HG03520 (cell line): ENCODE measurements at regions not wholly inside any gene's neighbourhood (a gene's known extent, or its start where the extent isn't known, plus 50 kb on each side); places are given as distances from the start of the nearest gene placed in this dataset.
A peak's percentile ranks its signal among the peaks of the same experiment; 100 is the strongest.

Source experiments
- ATAC-seq: cut with Tn5 transposase; IDR thresholded peaks from one replicate; pipeline ENCODE4 v1.9.1; 2021; ENCODE audit warnings: mild to moderate bottlenecking, moderate library complexity; ENCODE audit not compliant: unreplicated experiment

DNA sequence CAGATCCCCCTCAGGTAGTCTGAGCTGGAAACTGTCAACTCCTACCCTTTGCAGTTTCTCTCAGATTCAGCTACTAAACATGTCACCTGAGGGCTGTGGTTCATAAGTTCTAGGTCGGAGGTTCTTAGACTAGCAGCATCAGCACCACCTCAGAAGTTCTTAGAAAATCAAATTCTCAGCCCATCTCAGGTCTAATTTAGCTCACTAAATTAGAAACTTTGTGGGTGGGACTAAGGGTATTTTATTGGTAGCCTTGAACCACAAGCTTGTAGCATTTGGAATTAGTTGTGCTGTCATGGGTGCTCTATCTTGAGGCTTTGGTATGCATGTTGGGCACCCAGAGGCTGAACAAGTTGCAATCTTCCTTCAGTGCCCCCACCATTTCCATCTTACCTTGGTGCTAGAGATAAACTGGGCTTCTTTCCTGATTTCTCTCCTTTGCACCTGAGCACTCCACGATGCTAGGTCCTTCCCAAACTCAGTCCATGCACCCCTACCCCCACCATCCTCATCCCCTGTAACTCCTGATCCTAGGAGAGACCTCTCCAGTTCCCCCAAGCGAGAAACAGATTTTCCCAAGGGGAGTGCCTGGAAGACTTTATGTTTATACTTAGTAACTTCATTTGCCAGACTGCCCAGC, 54.2 kb downstream of the S1PR1 start:
- ATAC-seq, result no peak

DNA sequence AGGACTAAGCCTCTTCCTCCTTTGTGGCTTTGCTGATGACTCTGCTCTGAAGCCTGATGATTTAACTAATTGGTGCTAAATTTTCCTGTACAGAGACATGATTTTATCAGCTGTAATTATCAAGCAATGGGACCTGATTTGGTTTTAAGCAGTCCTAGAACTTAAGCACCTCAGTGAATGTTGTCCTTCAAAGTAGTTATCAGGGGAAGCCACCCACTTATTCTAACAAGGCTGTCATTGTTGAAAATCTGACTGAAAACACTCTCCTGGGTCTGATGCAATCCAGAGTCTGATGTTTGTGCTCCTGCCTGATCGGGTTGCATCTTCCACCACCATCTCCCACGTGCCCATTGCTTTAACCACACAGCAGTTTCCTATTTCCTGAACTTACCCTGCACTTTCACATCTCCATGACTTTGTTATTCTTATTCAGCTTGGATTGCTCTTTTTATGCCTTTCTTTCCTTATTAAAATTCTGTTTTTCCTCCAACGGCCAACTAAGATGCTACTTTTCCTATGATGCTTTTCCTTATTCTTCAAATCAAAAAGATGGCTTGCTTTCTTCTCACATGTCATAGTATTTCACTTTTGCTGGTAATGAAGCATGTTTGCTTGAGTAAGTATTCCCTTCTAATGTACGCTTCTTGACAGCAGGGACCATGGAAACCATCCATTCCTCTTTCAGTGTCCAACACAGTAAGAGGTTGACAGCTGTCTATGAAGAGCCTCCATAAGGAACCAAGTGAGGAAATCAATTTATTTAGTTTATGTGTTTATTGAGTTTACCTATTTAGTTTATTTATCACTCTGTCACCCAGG, 55.0 kb downstream of the S1PR1 start:
- ATAC-seq, result peak; percentile 36

DNA sequence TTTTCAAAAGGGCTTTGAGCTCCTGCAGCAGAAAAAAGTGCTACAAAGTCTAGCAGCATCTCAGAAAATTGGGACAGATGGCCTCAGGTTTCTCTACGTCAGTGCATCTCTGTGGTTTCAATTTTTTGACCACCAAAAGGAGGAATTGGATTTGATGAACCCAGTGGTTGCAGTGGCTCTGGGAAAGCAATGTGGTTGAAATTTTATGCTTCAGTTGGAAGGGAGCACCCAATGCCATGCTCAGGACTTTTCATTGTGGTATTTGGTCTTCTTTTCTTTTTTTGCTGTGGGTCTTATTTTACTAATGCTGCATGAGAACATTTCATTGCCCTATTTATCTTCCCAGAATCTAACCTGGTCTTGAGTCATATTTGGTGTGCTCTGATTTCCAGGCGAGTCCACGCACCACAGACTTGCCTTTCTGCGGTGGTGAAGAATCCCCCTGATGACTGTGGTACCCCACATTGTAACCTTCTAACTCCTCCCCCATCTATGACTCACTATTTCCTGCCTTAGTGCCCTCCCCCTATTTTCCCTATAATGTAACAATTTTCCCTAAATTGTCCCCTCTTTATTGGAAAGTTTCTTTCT, 56.7 kb downstream of the S1PR1 start:
- ATAC-seq, result peak; percentile 55

DNA sequence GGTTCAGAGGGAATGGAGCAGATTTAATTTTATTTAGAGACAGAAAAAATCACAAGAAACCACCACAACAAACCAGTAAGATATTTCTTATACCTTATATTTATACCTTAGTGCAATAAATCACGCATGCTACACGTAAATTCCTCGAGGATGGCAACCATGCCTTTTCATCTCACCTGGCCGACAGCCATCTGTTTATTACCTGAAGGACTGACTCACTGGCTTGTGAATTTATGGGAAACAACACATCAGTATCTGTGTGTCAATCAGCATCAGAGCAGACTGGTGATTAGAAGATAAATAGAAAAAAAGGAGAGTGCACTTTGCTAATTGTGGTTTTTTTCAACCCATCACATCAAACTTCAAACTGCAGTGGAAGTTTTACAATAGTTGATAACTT, 58.4 kb downstream of the S1PR1 start:
- ATAC-seq, result no peak

DNA sequence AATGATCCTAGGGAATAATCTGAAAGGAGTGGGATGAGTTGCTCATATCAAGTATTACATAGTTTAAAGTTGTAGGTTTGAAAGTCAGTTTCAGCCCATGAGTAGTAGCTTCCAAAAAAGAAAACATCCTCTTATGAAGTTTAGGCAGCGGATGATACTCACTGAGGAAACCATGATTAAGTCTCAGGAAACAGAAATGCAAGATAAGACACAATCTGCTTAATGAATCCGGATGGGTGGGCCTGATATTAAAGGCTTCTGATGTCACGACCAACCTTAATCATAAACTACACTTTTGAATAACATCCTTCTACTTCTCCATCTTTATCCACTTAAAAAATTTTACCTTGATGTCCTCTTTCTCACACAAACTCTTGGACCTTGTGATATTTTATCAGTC, 61.8 kb downstream of the S1PR1 start:
- no peak for ATAC-seq

DNA sequence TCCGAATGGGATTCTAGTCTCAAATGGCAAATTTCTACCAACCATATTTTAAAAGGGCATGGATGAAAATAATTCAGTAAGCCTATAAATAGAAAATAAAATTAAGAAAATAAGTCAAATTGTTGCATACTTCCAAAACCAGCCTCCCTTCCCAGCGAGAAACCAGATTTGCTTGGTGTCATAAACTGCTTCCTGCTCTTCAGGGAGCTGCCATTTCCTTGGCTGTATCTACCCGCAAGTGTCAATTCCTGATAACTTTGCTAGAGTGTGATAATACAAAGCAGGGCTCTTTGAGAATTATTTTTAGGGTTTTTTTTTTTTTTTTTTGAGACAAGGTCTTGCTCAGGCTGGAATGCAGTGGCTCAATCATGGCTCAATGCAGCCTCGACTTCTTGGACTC, 62.3 kb downstream of the S1PR1 start:
- ATAC-seq, result no peak

DNA sequence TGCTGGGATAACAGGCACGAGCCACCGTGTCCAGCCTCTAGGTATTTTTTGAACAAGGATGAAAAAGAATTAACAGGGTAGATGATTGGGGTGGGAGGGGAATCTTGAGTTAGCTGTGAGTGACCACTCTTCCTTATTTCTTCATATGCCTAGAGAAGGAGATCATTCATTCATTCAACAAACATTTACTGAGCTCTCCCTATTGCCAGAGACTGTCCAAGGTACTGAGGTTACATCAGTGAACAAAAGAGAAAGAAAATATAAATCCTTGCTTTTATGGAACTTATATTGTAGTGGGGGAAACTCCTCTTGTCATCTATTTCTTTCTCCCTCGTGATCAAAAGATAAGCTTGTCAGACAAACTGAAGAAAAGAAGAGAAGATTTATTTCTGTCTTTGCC, 62.9 kb downstream of the S1PR1 start:
- ATAC-seq, result no peak

DNA sequence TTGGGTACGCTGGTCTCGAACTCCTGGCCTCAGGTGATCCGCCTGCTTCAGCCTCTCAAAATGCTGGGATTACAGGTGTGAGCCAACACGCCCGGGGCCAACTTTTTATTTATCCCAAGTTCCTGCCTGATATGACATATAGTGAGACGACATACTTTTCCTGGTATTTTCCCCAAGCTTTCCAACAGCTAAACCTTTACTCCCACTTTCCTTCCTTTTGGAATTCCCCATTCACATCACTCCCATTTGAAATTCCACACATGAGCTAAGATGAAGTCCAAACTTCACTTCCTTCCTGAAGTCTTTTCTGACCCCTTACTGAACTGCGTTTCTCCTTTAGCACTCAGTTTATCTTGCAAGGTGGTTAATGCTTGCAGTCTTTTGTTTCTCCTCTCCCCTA, 64.1 kb downstream of the S1PR1 start:
- no peak for ATAC-seq

DNA sequence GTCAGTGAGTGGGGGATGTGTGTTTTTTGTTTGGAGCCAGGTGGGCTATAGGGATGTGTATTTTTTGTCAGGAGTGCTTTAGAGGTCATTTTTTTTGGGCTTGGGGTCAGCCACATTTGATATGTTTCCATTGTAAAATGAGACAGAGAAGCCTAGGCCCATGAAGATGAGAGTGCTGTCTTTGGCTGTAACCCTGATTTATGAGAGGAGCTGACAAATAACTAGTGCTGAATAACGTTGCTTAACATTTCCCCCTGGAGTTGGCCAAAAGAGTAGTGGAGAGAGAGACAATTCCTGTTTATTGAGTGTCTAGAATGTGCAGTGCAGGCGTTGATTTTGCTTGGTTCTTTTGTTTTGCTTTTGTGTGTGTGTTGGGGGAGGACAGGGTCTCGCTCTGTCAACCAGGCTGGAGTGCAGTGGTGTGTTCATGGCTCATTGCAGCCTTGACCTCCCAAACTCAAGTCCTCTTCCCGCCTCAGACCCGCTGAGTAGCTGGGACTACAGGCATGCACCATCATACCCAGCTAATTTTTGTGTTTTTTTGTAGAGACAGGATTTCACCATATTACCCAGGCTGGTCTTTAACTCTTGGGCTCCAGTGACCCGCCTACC, 64.7 kb downstream of the S1PR1 start:
- ATAC-seq, result no peak

DNA sequence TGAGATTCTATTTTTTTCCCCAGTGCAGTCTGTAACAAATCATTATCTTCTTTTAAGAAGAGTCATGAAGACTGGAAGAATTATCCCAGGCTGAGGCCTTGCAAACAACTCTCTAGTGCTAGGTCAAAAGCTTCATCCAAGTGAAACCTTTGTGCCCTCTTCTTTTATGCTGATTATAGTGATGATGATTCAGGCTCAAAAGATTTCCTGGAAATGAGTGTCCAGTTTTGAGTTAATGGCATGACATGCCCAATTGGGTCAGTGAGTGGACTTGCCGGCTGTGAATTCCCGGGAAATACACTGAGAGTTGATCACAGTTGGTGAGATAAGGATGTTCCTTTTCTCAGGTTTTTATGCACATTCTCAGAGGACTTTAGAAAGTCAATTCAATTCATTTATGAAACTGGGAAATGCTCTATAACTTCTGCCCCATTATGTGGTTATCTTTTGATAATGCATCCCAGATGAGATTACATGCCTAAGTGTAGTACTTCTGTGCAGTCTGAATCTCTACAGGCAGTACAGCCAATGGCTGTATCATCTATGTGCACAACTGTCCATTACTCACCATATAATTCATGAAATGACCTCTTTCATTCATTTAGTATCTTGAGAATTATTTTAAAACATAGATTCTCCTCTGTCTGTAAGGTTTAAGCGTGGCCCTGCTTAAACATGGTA, 66.2 kb downstream of the S1PR1 start:
- no peak for ATAC-seq

DNA sequence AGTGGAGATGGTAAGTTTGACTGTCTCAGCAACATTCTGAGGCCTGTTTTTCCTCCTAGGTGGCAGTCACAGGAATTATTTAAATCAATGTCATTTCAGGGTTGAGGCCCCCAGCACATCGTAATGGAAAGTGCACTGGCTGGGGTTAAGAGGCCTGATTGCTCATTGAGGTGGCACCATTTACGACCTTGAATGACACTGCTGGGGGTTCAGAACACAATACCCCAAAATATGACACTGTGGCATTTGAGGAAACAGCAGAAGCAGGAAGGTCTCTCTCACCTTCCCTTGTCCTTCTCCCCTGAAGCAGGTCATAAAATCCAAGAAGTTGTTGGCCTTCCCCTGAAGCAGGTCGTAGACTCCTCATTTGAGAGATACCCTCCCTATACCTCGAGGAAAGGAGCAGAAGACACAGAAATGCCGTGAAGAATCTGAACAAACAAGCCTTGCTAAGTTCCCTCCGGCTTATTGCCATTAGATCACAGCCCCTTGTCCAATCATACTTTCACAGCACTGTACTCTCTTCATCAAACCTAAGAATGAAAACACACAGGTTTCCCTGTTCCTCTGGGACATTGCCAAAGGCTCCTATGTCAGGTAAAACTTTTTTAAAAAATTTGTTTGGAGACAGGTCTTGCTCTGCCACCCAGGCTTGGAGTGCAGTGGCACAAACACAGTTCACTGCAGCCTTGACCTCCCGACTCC, 71.3 kb downstream of the S1PR1 start:
- no peak for ATAC-seq

DNA sequence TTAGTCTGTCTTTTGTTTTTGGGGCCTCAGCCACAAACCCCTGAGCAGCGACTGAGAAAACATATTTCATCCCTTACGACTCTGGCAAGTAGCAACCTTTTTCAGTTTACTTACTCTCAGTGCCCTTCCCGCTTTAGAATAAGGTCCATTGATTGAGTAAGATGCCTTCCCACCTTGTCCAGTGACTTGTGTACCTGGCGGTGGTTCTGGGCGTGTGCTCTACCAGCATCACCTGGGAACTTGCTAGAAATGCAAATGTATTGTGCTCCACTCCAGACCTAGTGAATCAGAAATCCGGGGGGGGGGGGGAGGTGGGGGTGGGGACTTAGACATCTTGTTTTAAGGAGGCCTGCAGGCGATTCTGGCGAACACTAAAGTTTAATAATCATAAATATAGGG, 72.1 kb downstream of the S1PR1 start:
- ATAC-seq, result no peak

DNA sequence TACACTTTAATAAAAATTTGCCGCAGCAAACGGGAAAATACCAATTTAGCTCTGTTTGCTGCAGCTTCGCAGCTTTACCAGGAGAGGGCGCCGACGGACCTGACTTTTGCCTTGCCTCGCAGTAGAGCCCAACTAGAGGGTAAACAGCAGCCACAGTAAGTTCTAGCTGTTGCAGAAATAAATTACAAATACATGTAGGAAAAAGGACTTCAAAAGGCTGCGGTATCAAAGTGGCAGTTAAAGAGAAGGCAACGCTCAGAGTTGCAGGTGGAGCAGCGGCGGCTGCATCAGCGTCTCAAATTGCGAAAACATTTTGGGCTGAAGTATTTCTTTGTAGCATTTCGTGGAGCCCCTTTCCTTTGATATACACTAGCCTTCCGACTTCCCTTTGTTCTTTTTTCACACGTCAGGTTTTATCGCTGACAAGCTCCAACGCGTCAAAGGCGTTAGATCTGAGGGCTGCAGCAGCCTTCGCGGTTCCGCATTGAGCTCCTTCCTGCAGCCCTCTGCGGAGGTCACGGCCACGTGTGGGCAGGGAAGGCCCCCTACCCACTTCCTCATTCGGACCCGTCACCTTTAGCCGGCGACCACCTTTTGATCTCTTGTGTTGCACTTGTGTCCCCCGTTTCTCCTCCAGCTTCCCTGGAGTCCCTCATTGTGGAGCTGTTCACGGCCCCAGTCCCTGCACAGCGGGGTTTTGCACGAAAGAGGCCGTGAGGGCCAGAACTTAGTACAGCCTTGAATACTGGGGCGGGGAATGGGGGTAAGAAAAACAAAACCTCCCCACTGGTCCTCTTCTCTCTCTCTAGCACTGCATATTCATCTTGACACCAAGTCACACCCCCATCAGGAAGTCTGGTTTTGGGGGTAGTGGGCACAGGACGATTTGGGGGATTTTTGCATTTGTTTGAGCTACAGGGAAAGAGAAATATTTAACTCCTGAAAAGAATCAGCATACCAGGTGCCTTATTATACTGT, 72.8 kb downstream of the S1PR1 start:
- ATAC-seq, result peak; percentile 42

DNA sequence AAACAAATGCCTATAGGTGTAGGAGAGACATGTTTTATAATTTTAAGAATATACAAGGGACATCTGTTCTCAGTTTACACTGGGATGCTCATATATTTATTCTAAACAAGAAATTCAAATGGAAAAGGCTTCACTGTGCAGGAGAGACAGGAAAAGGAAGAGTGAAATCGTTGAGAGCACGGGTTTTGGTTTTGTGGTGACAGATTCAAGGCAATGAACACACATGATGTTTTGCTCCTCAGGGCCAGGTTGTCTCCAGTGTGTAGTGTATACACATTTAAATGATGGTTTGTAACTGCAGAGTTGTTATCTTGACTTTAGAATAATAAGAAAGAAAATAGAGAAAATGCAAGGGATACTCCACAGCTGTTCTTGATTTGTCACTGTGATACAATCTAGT, 73.7 kb downstream of the S1PR1 start:
- ATAC-seq, result no peak

DNA sequence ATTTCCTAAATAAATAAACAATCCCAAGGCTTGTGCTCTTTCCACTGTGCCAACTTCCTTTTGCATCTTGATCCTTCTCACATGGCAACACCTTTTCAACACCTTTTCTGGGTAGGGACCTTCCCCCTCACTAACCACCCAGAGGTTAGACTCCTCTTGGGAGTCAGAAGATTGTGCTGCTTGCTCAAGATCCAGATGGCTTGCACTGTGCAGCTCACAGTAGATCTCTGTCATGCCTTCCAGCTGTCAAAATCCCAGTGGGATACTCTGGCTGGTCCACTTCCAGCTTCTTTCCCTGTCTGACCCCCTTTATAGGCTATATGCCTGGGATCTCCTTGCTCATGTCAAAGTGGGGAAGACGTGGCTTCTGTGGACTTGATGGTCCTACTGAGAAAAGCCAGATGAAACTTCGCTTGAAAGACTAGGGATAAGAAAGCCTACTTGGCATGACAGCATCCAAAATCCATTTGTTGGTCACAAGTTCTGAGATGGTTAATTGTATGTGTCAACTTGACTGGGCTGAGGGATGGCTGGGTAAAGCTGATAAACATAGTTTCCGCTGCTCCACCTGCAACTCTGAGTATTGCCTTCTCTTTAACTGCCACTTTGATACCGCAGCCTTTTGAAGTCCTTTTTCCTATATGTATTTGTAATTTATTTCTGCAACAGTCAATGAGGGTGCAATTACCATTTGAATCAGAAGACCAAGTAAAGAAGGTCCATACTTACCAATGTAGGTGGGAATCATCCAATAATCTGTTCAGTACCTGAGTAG, 74.5 kb downstream of the S1PR1 start:
- ATAC-seq, result no peak

DNA sequence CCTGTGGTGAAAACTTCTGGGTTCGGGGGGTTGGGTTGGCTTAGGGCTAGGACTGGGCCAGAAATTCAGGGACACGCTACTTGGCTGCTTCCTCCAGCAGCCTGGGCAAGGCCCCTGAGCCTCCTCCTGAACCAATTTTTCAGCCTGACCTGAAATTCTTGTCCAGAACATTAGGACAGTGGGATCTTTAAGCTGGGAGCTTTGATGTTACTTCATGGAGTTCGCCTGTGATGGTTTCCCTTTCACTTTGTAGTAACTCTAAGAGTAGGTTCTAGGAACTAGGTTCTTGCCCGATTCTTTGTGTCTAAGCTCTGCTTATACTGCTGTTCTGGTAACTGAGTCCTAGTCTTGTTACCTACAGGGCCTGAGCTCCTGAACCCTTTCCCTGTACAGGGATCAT, 75.3 kb downstream of the S1PR1 start:
- ATAC-seq, result peak; percentile 33

DNA sequence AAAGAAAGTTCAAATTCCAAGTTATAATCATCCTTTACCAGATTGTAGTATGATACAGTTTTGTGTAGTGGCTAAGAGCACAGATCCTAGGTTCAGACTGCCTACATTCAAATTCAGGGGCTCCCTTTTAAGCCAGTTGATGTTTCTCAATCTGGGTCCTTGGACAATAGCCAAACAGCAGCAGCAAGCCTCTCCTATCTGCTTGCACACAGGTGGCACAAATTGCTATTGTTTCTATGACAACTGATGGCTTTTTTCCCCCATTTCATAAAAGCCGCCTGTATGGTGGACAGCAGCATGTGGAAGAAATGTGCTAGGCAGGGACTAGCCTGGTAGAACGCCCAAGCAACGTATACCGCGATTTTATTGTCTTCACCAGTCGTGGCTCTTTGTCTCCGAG, 76.5 kb downstream of the S1PR1 start:
- no peak for ATAC-seq

DNA sequence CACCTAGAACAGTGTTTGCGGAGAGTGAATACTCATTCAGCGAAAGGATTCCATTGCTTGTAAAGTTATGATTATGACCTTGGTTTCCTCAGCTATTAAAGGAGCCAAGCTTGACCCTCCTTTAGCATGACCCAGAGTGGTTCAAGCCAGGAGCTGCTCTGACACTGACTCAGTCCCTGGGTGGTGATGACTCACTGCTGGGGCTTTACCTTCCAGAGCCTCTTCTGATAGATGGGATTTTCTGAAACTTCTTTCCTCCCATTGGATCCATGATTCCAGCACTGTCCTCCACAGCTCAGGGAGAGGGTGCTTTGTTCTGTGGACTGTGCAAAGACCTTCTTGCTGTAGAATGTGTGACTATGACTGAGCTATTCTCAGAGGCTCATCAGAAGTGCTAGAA, 77.4 kb downstream of the S1PR1 start:
- ATAC-seq, result peak; percentile 37

DNA sequence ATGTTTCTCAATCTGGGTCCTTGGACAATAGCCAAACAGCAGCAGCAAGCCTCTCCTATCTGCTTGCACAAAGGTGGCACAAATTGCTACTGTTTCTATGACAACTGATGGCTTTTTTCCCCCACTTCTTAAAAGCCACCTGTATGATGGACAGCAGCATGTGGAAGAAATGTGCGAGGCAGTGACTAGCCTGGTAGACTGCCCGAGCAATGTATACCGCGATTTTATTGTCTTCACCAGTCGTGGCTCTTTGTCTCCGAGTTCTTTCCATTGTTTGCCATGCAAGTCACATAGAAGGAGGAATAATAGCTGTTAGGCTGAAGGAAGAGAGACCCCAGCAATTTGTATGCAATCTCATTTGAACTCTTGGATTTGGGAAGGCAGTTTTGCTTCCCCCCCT, 79.4 kb downstream of the S1PR1 start:
- ATAC-seq, result no peak
